PC-3 (cell line): ENCODE measurements at regions not wholly inside any gene's neighbourhood (a gene's known extent, or its start where the extent isn't known, plus 50 kb on each side); places are given as distances from the start of the nearest gene placed in this dataset.

Experiments used
- ATAC-seq: fragments of 200-7000 bp; cut with Tn5 transposase; 2 replicates; pipeline ENCODE4 v1.9.1; 2020; ENCODE audit warnings: mild to moderate bottlenecking, moderate library complexity
- BruUV-seq: library from RNA; stranded (reverse); fragments of 400-500 nt; replicated peaks from 2 replicates; lab custom pipeline; 2021; lab: Mats Ljungman, UMichigan
- CTCF ChIA-PET: fragments of 300-600 bp; sonication (Branson Sonifier 250); formaldehyde crosslinking; loops from one replicate; lab custom pipeline; 2022; ENCODE audit warnings: antibody characterized with exemption; lab: Charles Lee
- POLR2A ChIA-PET: fragments of 300-600 bp; sonication (Branson Sonifier 250); formaldehyde crosslinking; loops from one replicate; lab custom pipeline; 2022; ENCODE audit warnings: antibody characterized with exemption; ENCODE audit not compliant: unreplicated experiment; lab: Charles Lee
- DNase-seq: peaks from one replicate; pipeline ENCODE4 v3.0.0-alpha.2; 2015
- H2AFZ ChIP-seq: fragments of 300-600 bp; sonication (generic); 2 replicates; pipeline ENCODE4 v1.6.0; 2016; ENCODE audit warnings: antibody characterized with exemption, low read length
- H3F3A ChIP-seq: fragments of 300-600 bp; sonication (generic); one replicate; pipeline ENCODE4 v1.6.0; 2017; ENCODE audit warnings: antibody characterized with exemption, low read length, control low read depth, mild to moderate bottlenecking; ENCODE audit not compliant: unreplicated experiment
- H3K27ac ChIP-seq: fragments of 300-600 bp; sonication (generic); 2 replicates; pipeline ENCODE4 v1.5.1; 2016; ENCODE audit warnings: mild to moderate bottlenecking, low read length
- H3K27me3 ChIP-seq: fragments of 300-600 bp; sonication (generic); 2 replicates; pipeline ENCODE4 v1.6.1; 2016; ENCODE audit warnings: low read length, mixed read lengths
- H3K36me3 ChIP-seq: fragments of 300-600 bp; sonication (generic); 2 replicates; pipeline ENCODE4 v1.6.1; 2016; ENCODE audit warnings: low read depth, mixed run types, low read length, mixed read lengths
- H3K4me1 ChIP-seq: fragments of 300-600 bp; sonication (generic); 2 replicates; pipeline ENCODE4 v1.5.1; 2016; ENCODE audit warnings: low read length; ENCODE audit not compliant: insufficient read depth
- H3K4me2 ChIP-seq: fragments of 300-600 bp; sonication (generic); 2 replicates; pipeline ENCODE4 v1.6.0; 2016; ENCODE audit warnings: low read length
- H3K4me3 ChIP-seq: fragments of 300-600 bp; sonication (generic); 2 replicates; pipeline ENCODE4 v1.5.1; 2016; ENCODE audit warnings: mild to moderate bottlenecking, low read length, mixed read lengths
- H3K79me2 ChIP-seq: fragments of 300-600 bp; sonication (generic); 2 replicates; pipeline ENCODE4 v1.6.1; 2017; ENCODE audit warnings: low read length, mixed read lengths
- H3K9ac ChIP-seq: fragments of 300-600 bp; sonication (generic); 2 replicates; pipeline ENCODE4 v1.6.0; 2016; ENCODE audit warnings: mild to moderate bottlenecking, low read length
- H3K9me2 ChIP-seq: fragments of 300-600 bp; sonication (generic); replicated peaks from 2 replicates; pipeline ENCODE4 v1.6.1; 2016; ENCODE audit warnings: mixed run types, low read length, mixed read lengths
- H3K9me3 ChIP-seq: fragments of 300-600 bp; sonication (generic); 2 replicates; pipeline ENCODE4 v1.6.1; 2016; ENCODE audit warnings: low read length, mixed read lengths
- H4K20me1 ChIP-seq: fragments of 300-600 bp; sonication (generic); 2 replicates; pipeline ENCODE4 v1.6.1; 2016; ENCODE audit warnings: low read length, mixed read lengths
- CTCF ChIP-seq: fragments of 300-600 bp; sonication (generic); conservative IDR thresholded peaks from 2 replicates; pipeline ENCODE4 v1.5.1; 2017; ENCODE audit warnings: antibody characterized with exemption, low read depth, mild to moderate bottlenecking, low read length
- EZH2 ChIP-seq: fragments of 300-600 bp; sonication (generic); IDR thresholded peaks from one replicate; pipeline ENCODE4 v1.6.1; 2017; ENCODE audit warnings: antibody characterized with exemption, mild to moderate bottlenecking, low read length; ENCODE audit not compliant: unreplicated experiment
- EZH2phosphoT487 ChIP-seq: fragments of 300-600 bp; sonication (generic); IDR thresholded peaks from 2 replicates; pipeline ENCODE4 v1.6.1; 2018; ENCODE audit warnings: mild to moderate bottlenecking, antibody characterized with exemption, low read length, borderline replicate concordance
- intact Hi-C: fragments of 100-400 bp; cut with micrococcal nuclease; formaldehyde crosslinking; loops from 2 replicates; pipeline ENCODE4 v1.9.0; 2023

- H3K79me2 ChIP-seq = no peaks in the 10 kb centered on the region
- POLR2A ChIA-PET = interaction anchor here (0.7 kb wide), 1 partner anchor 48 kb away, joined by 3 read pairs; no protein-coding TSS in a partner anchor
- TF ChIP-seq EZH2phosphoT487 (no peak), CTCF (no peak), EZH2 (no peak)
- no peaks in the 10 kb centered on the region for H3F3A ChIP-seq
- no peaks in the 10 kb centered on the region for H3K27me3 ChIP-seq
- CTCF ChIA-PET = no interaction called here
- H3K4me3 ChIP-seq = no peak overlapping the region
- H3K9me2 ChIP-seq = no peaks in the 10 kb centered on the region
- no peak overlapping the region for H3K9ac ChIP-seq
- no peak overlapping the region for H3K4me2 ChIP-seq
- H4K20me1 ChIP-seq = no peaks in the 10 kb centered on the region
- DNase-seq (no peak), ATAC-seq (no peak)
- intact Hi-C loops = no loop called here
- BruUV-seq = no TSS peak
- no peaks in the 10 kb centered on the region for H3K9me3 ChIP-seq
- H3K36me3 ChIP-seq = no peaks in the 10 kb centered on the region
- no peaks in the 10 kb centered on the region for H3K4me1 ChIP-seq
- H2AFZ ChIP-seq = no peak overlapping the region
- no peak overlapping the region for H3K27ac ChIP-seq
Observed at GRCh38 chr7:106590209-106590816, 70.6 kb downstream of the CCDC71L start.

- Histone ChIP-seq H3K4me1 (no peaks in the 10 kb centered on the region), H3K4me3 (no peak overlapping the region), H3K4me2 (no peak overlapping the region), H3K79me2 (no peaks in the 10 kb centered on the region), H3K27me3 (no peaks in the 10 kb centered on the region), H3K36me3 (no peaks in the 10 kb centered on the region), H3F3A (no peaks in the 10 kb centered on the region), H4K20me1 (no peaks in the 10 kb centered on the region), H3K9ac (no peak overlapping the region), H3K27ac (no peak overlapping the region), H3K9me3 (no peaks in the 10 kb centered on the region), H3K9me2 (0 out of 2 replicates have a peak, but pooled peaks cover under 1% of the 10 kb centered on the region), H2AFZ (no peak overlapping the region)
- no peak for TF ChIP-seq EZH2phosphoT487
- no peak for TF ChIP-seq CTCF
- TF ChIP-seq EZH2 = no peak
- ChIA-PET POLR2A (no interaction called here), CTCF (interaction anchor here (0.5 kb wide), 1 partner anchor 511 kb away, joined by 3 read pairs; no protein-coding TSS in a partner anchor)
- no TSS peak for BruUV-seq
- DNase-seq (no peak), ATAC-seq (no peak)
- intact Hi-C loops = no loop called here
Observed at GRCh38 chr7:106589198-106589879, 71.6 kb downstream of the CCDC71L start.
